T-cell (primary cell): ENCODE measurements at regions not wholly inside any gene's neighbourhood (a gene's known extent, or its start where the extent isn't known, plus 50 kb on each side); places are given as distances from the start of the nearest gene placed in this dataset.

Experiments used
- ATAC-seq, 4 experiments: fragments of 200-7000 bp in 3 of 4; fragments of 150-1000 bp in 1 of 4; cut with Tn5 transposase; replicated peaks in 1 of 4; 1 replicate in 3 of 4; 2 replicates in 1 of 4; pipeline ENCODE4 v1.10.0; 2021; ENCODE audit warnings: moderate library complexity in 3 of 4, mild to moderate bottlenecking in 2 of 4, moderate number of reproducible peaks in 1 of 4
- CTCF ChIA-PET, 2 donors: fragments of 300-600 bp; sonication (Branson Sonifier 250); formaldehyde crosslinking; loops; one replicate each; lab custom pipeline; 2022; ENCODE audit warnings: antibody characterized with exemption in 2 of 2; lab: Charles Lee
- POLR2A ChIA-PET, 2 donors: fragments of 300-600 bp; sonication (Branson Sonifier 250); formaldehyde crosslinking; loops; one replicate each; lab custom pipeline; 2022; ENCODE audit warnings: antibody characterized with exemption in 2 of 2; lab: Charles Lee
- DNase-seq, 35 experiments: peaks; one replicate each; pipeline versions ENCODE4 v3.0.0 to v3.0.0-alpha.2; 2013 to 2023
- H3K27ac ChIP-seq: one replicate; pipeline ENCODE4 v1.5.1; 2013; ENCODE audit warnings: low read length
- H3K27me3 ChIP-seq, 2 experiments: replicated peaks in 1 of 2; 1 replicate in 1 of 2; 2 replicates in 1 of 2; pipeline versions ENCODE4 v1.6.1 to v1.7.0; 2013; ENCODE audit warnings: low read length in 1 of 2, mixed read lengths in 1 of 2; ENCODE audit not compliant: control insufficient read depth in 2 of 2, insufficient read depth in 2 of 2; ENCODE audit errors: extremely low read depth in 1 of 2
- H3K36me3 ChIP-seq, 2 donors: 1 replicate in 1 of 2; 2 replicates in 1 of 2; pipeline versions ENCODE4 v1.6.1 to v1.7.0; 2013; ENCODE audit warnings: low read length in 1 of 2; ENCODE audit not compliant: control insufficient read depth in 2 of 2, insufficient read depth in 1 of 2; ENCODE audit errors: extremely low read depth in 1 of 2
- H3K4me1 ChIP-seq, 2 experiments: 1 replicate in 1 of 2; 2 replicates in 1 of 2; pipeline versions ENCODE4 v1.6.1 to v1.7.0; 2013; ENCODE audit warnings: low read length in 2 of 2, mixed read lengths in 1 of 2; ENCODE audit not compliant: insufficient read depth in 2 of 2, control insufficient read depth in 1 of 2; ENCODE audit errors: extremely low read depth in 1 of 2
- H3K4me3 ChIP-seq, 2 donors: 1 replicate in 1 of 2; 2 replicates in 1 of 2; pipeline versions ENCODE4 v1.5.1 to v1.7.0; 2013; ENCODE audit warnings: mild to moderate bottlenecking in 2 of 2, low read length in 1 of 2, moderate library complexity in 1 of 2; ENCODE audit not compliant: control insufficient read depth in 1 of 2; ENCODE audit errors: extremely low read depth in 1 of 2
- H3K9me3 ChIP-seq: 2 replicates; pipeline ENCODE4 v1.7.0; 2013
- H3K27ac Mint-ChIP-seq, 2 donors: one replicate each; pipeline ENCODE4 v1.8.0; 2020 to 2021; ENCODE audit warnings: mild to moderate bottlenecking in 2 of 2, mixed read lengths in 2 of 2
- H3K27me3 Mint-ChIP-seq, 2 donors: one replicate each; pipeline ENCODE4 v1.8.0; 2021 to 2022; ENCODE audit warnings: mixed read lengths in 2 of 2
- H3K36me3 Mint-ChIP-seq: one replicate; pipeline ENCODE4 v1.8.0; 2021; ENCODE audit warnings: mixed read lengths
- H3K4me1 Mint-ChIP-seq, 3 donors: one replicate each; pipeline ENCODE4 v1.8.0; 2020 to 2022; ENCODE audit warnings: mixed read lengths in 3 of 3, mild to moderate bottlenecking in 1 of 3
- H3K4me3 Mint-ChIP-seq, 3 donors: one replicate each; pipeline ENCODE4 v1.8.0; 2020 to 2022; ENCODE audit warnings: mild to moderate bottlenecking in 3 of 3, mixed read lengths in 3 of 3, moderate library complexity in 3 of 3
- H3K9me3 Mint-ChIP-seq, 3 donors: one replicate each; pipeline ENCODE4 v1.8.0; 2020 to 2022; ENCODE audit warnings: mixed read lengths in 3 of 3
- WGBS: methylation state at CpG from one replicate; pipeline ENCODE4 v1.1.5; 2013; ENCODE audit warnings: missing lambda C conversion rate; ENCODE audit not compliant: insufficient coverage; 5-methylcytosine and 5-hydroxymethylcytosine counted together

DNA sequence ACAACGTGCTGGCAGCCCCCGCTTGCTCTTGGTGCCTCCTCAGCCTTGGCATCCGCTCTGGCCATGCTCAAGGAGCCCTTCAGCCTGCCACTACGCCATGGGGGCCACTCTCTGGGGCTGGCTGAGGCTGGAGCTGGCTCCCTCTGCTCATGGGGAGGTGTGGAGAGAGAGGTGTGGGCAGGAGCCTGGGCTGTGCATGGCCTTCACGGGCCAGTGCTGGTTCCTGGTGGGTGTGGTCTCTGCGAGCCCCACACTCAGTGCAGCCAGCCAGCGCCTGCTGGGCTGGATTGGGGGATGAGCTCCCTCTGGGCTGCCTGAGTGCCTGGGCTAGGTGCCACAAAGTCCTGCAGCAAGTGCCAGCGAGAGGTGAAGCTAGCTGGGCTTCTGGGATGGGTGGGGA lies 1289.1 kb downstream of the OLFM4 start:
- Histone ChIP-seq H3K27me3 (no peaks in the 10 kb centered on the region), H3K36me3 (no peaks in the 10 kb centered on the region), H3K27ac (no peak overlapping the region), H3K4me1 (no peaks in the 10 kb centered on the region), H3K9me3 (no peaks in the 10 kb centered on the region), H3K4me3 (no peak overlapping the region)
- DNase-seq (no peak), ATAC-seq (no peak)
- CTCF ChIA-PET = no interaction called here
- WGBS = 77% methylated on average over 7 of the region's 8 CpGs
- H3K9me3 Mint-ChIP-seq = peaks cover 22 to 34% (median 30%) of the 10 kb centered on the region in 3 donors
- no peaks in the 10 kb centered on the region for H3K27me3 Mint-ChIP-seq
- H3K27ac Mint-ChIP-seq = no peak overlapping the region
- POLR2A ChIA-PET = no interaction called here
- H3K4me3 Mint-ChIP-seq = no peak overlapping the region
- H3K4me1 Mint-ChIP-seq = no peaks in the 10 kb centered on the region
- no peaks in the 10 kb centered on the region for H3K36me3 Mint-ChIP-seq

DNA sequence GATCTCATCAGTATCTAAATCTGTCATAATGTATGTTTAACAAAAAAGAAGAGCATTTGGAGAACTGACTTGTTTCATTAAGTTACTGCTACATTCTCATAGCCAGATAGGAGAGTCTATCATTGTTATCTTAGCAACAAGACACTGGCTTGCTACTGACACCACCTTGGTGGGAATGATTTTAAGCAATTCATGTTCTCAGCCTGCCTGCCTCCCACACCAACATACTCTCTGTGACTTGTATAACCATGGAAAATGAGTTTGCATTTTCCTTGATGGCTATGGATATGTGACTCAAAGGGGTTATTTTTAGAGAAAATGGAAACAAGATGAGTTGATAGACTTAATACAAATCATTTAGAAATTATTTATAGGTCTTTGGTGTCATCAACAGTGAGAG lies 1308.9 kb downstream of the OLFM4 start:
- H3K27me3 Mint-ChIP-seq = no peaks in the 10 kb centered on the region
- Histone ChIP-seq H3K36me3 (no peaks in the 10 kb centered on the region), H3K9me3 (peaks cover 2% of the 10 kb centered on the region), H3K4me1 (no peaks in the 10 kb centered on the region), H3K27me3 (no peaks in the 10 kb centered on the region), H3K4me3 (no peak overlapping the region), H3K27ac (no peak overlapping the region)
- CTCF ChIA-PET = no interaction called here
- peaks cover 14 to 15% (median 15%) of the 10 kb centered on the region in 3 donors for H3K9me3 Mint-ChIP-seq
- H3K27ac Mint-ChIP-seq = no peak overlapping the region
- H3K4me1 Mint-ChIP-seq = no peaks in the 10 kb centered on the region
- no peak overlapping the region for H3K4me3 Mint-ChIP-seq
- POLR2A ChIA-PET = no interaction called here
- DNase-seq = no peak
- ATAC-seq = no peak
- no peaks in the 10 kb centered on the region for H3K36me3 Mint-ChIP-seq

DNA sequence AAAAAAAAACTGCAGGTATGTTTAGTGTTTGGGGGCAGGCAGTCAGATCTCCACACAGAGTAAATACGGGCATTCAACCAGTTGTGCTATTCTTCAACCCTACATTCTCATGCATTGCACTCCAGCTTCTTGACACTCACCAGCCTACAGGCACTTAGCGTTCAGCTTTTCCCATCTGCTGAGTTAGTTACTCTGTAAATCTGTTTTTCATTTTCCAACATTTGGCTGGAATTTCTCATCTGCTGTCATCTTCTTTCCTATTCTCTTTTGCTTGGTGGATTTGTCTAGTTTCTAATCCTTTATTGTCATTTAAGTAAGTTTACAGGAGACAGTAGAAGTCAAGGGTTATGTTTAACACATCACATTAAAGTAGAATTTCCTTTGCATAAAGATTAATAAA lies 1318.9 kb downstream of the OLFM4 start:
- Histone ChIP-seq H3K36me3 (no peaks in the 10 kb centered on the region), H3K9me3 (no peaks in the 10 kb centered on the region), H3K4me3 (no peak overlapping the region), H3K4me1 (no peaks in the 10 kb centered on the region), H3K27me3 (no peaks in the 10 kb centered on the region), H3K27ac (no peak overlapping the region)
- POLR2A ChIA-PET = no interaction called here
- Mint-ChIP-seq H3K27ac (no peak overlapping the region), H3K4me1 (no peaks in the 10 kb centered on the region), H3K9me3 (peaks cover 6 to 18% (median 11%) of the 10 kb centered on the region in 3 donors), H3K36me3 (no peaks in the 10 kb centered on the region), H3K4me3 (no peak overlapping the region), H3K27me3 (no peaks in the 10 kb centered on the region)
- 86% methylated on average over 2 of the region's 2 CpGs for WGBS
- ATAC-seq (no peak), DNase-seq (no peak)
- CTCF ChIA-PET = no interaction called here

DNA sequence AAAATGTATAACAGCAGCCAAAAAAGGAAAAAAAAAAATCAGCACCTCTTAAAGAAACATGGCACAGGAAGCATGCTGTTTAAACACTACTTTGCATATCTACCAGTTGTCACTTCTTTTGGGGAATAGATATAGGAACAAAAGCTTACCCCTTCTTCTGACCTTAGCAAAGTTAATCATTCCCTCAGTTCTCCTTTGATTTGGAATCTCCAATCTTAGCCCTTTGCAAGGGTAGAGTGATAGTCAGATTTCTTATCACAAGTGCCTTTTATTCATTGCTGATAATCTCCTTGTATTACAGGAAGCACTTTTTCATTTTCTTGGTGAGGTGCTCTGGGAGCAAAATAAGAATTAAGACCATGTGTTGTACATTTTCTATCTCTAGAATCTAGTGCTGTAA lies 1327.6 kb downstream of the OLFM4 start:
- DNase-seq = no peak
- Mint-ChIP-seq H3K27ac (no peak overlapping the region), H3K4me3 (no peak overlapping the region), H3K27me3 (no peaks in the 10 kb centered on the region), H3K4me1 (no peaks in the 10 kb centered on the region), H3K9me3 (peaks cover 6 to 17% (median 17%) of the 10 kb centered on the region in 3 donors), H3K36me3 (no peaks in the 10 kb centered on the region)
- H3K27me3 ChIP-seq = no peaks in the 10 kb centered on the region
- no peak overlapping the region for H3K4me3 ChIP-seq
- no peak overlapping the region for H3K27ac ChIP-seq
- no peak for ATAC-seq
- H3K4me1 ChIP-seq = no peaks in the 10 kb centered on the region
- H3K9me3 ChIP-seq = no peaks in the 10 kb centered on the region
- CTCF ChIA-PET = no interaction called here
- POLR2A ChIA-PET = no interaction called here
- no peaks in the 10 kb centered on the region for H3K36me3 ChIP-seq

- ATAC-seq = no peak
- Histone ChIP-seq H3K27ac (no peak overlapping the region), H3K9me3 (no peaks in the 10 kb centered on the region), H3K36me3 (no peaks in the 10 kb centered on the region), H3K27me3 (no peaks in the 10 kb centered on the region), H3K4me1 (no peaks in the 10 kb centered on the region), H3K4me3 (no peak overlapping the region)
- Mint-ChIP-seq H3K27ac (no peak overlapping the region), H3K36me3 (no peaks in the 10 kb centered on the region), H3K9me3 (peaks cover 6 to 16% (median 15%) of the 10 kb centered on the region in 3 donors), H3K4me1 (no peaks in the 10 kb centered on the region), H3K4me3 (no peak overlapping the region), H3K27me3 (no peaks in the 10 kb centered on the region)
- WGBS = no CpG with 5 or more reads among the region's 1 CpG
- POLR2A ChIA-PET = no interaction called here
- CTCF ChIA-PET = no interaction called here
- DNase-seq = no peak
These were observed 1328.2 kb downstream of the OLFM4 start for GRCh38 chr13:54356849-54357248.

GRCh38 chr13:54357284-54357933 lies 1328.8 kb downstream of the OLFM4 start:
- ChIA-PET CTCF (no interaction called here), POLR2A (no interaction called here)
- peaks cover 6 to 16% (median 9%) of the 10 kb centered on the region in 3 donors for H3K9me3 Mint-ChIP-seq
- Histone ChIP-seq H3K27me3 (no peaks in the 10 kb centered on the region), H3K4me3 (no peak overlapping the region), H3K9me3 (no peaks in the 10 kb centered on the region), H3K36me3 (no peaks in the 10 kb centered on the region), H3K27ac (no peak overlapping the region), H3K4me1 (no peaks in the 10 kb centered on the region)
- no peaks in the 10 kb centered on the region for H3K36me3 Mint-ChIP-seq
- no peak overlapping the region for H3K4me3 Mint-ChIP-seq
- no peaks in the 10 kb centered on the region for H3K4me1 Mint-ChIP-seq
- no peaks in the 10 kb centered on the region for H3K27me3 Mint-ChIP-seq
- DNase-seq = no peak
- H3K27ac Mint-ChIP-seq = no peak overlapping the region
- no peak for ATAC-seq
- WGBS = 88% methylated on average over 2 of the region's 5 CpGs

- Histone ChIP-seq H3K4me1 (no peaks in the 10 kb centered on the region), H3K9me3 (no peaks in the 10 kb centered on the region), H3K27me3 (no peaks in the 10 kb centered on the region), H3K4me3 (no peak overlapping the region), H3K27ac (no peak overlapping the region), H3K36me3 (no peaks in the 10 kb centered on the region)
- no peaks in the 10 kb centered on the region for H3K36me3 Mint-ChIP-seq
- WGBS = no CpG with 5 or more reads among the region's 1 CpG
- no peaks in the 10 kb centered on the region for H3K4me1 Mint-ChIP-seq
- H3K9me3 Mint-ChIP-seq = peaks cover 11 to 16% (median 14%) of the 10 kb centered on the region in 3 donors
- no peak overlapping the region for H3K27ac Mint-ChIP-seq
- POLR2A ChIA-PET = no interaction called here
- CTCF ChIA-PET = no interaction called here
- no peak for ATAC-seq
- DNase-seq = no peak
- no peaks in the 10 kb centered on the region for H3K27me3 Mint-ChIP-seq
- H3K4me3 Mint-ChIP-seq = no peak overlapping the region
These were observed 1332.8 kb downstream of the OLFM4 start for GRCh38 chr13:54361460-54361859.
